GM21529 (cell line): ENCODE measurements at regions not wholly inside any gene's neighbourhood (a gene's known extent, or its start where the extent isn't known, plus 50 kb on each side); places are given as distances from the start of the nearest gene placed in this dataset.

ENCODE experiments used
- ATAC-seq: cut with Tn5 transposase; IDR thresholded peaks from one replicate; pipeline ENCODE4 v1.9.1; 2021; ENCODE audit not compliant: unreplicated experiment

DNA sequence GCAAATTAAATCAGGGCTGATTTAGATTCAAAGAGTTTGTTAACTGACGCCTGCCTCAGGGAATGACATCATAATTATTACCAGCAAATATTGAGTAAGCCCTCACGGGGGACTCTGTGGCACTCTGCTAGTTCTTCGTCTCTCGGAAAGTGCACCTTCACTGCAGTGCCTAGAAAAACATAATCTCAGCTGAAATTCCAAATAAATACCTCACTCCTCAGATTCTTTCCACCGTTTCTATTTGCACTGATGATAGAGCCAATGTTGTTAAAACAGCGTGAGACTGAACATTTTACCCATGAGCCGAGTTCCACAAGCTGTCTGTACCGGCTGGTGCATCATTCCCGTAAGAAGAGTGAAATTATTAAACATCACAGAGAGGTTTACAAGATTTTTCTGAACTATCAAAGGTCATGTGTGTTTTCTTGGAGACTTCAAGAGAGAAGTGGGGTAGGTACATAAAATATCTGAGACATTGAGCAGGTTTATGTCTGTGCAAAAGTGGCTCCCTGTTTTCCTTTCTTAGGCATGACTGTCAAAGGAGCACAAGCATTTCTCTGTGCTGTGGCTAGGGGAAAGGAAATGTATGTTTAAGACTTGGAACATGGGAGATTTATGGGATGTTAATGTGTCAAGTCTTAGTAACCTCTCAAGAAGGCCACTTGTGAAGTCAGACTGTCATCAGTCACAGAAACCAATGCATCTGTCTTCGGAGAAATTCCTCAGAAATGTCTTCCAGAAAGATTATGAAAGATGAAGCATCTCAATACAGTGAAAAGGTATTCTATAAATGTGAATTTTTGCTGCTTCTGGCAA, 119.6 kb downstream of the CBLL2 start:
- no peak for ATAC-seq

- ATAC-seq = no peak
Observed at GRCh38 chrX:22395372-22395771, 122.7 kb downstream of the CBLL2 start.

GRCh38 chrX:22396408-22396807, 123.7 kb downstream of the CBLL2 start:
- ATAC-seq = no peak

DNA sequence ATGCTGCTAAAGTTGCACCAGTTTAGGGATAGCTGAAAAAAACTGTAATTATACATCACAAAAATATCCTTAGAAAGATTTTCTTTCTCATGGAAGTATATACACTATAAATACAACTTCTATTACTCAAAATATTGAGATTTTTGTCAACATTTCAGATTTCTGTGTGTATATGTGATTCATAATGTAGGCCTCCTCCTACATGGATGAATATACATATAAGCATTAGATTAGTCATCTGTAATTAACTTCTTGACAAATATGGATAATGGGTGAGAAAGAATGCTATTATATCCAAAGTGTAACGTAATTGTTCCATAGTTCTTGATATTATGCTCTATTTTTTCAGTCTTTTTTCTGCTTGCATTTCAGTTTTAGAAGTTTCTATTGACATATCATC, 124.9 kb downstream of the CBLL2 start:
- no peak for ATAC-seq

DNA sequence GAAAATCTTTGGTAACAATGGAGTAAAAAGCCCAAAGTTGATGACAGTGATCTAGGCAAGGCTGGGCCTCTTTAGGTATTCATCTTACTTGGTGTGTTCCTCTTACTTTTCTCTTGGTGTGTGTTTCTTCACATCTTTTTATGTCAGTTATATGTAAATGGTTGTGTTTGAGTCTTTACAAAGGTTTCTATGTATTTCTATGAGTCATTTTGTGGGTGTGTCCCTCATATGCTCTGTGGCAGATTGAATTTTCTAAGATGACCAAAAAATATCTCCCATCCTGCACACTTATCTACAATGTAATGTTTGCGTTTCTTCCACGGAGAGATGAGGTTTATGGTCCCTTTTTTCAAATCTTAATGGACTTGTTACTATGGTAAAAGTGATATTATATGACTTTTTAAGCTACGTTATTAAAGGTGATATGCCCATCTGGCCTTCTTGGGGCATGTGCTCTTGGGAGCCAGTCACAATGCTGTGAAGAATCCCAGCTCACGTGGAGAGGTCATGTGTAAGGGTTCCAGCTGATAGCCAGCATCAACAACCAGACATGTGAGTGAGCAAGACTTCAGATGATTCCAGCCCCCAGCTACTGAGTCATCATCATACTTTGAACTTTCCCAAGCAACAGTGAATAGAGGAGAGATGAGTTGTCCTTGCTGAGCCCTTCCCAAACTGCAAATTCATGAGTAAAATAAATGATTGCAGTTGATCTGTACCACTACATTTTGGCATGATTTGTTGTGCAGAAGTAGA, 126.9 kb downstream of the CBLL2 start:
- ATAC-seq = no peak

DNA sequence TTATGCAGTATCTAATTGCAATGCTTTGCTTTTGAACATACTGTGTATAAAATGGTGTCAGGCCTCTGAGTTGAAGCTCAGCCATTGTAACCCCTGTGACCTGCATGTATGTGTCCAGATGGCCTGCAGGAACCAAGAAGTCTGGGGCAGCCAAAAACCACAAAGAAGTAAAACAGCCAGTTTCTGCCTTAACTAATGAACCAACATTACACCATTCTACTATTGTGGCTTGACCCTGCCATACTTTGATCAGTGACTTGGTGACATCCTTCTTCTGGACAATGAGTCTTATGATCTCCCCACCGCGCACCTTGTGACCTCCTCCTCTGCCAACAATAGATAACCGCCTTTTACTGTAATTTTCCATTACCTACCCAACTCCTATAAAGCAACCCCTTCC, 131.6 kb downstream of the CBLL2 start:
- ATAC-seq = no peak

DNA sequence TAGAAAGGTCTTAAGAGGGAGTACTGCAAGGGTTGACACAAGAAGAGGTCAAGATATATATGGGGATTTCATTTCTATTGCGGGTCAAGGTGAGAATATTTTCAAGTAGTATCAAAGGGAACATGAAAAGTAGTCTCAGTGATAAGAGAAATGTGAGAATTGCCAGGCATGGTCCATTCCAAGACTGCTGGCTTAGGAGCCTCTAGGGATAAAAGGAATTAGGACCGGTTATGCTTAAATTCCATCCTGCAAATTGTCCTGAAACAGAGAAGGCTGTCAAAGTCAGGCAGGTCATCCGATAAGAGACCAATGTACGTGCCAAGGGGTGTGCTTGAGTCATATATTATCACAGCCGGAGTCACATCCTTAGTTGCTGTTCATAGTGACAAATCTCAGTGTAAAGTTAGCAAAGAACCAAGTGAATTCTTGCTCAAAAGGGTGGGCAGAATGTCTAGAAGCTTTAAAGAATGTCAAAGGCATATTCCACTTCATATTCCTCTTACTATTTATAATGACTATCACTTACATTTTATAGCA, 133.6 kb downstream of the CBLL2 start:
- ATAC-seq = no peak

DNA sequence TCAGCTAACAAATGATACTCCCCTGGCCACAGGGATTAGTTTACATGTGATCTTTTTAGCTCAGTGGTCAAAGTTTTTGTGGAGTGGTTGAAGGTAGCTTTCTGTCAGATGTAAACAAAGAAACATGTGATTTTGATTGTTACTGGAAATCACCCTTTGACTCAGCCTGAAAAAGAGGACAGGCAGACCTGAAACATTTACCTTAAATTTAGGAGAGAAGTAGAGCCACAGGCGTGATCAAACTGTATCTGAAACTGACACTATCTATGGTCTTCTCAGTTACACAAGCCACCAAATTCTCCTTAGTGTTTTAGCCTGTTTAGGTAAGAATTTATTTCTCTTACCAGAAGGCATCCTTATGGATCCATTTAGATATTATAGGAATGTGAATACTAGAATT, 136.7 kb downstream of the CBLL2 start:
- ATAC-seq = no peak

DNA sequence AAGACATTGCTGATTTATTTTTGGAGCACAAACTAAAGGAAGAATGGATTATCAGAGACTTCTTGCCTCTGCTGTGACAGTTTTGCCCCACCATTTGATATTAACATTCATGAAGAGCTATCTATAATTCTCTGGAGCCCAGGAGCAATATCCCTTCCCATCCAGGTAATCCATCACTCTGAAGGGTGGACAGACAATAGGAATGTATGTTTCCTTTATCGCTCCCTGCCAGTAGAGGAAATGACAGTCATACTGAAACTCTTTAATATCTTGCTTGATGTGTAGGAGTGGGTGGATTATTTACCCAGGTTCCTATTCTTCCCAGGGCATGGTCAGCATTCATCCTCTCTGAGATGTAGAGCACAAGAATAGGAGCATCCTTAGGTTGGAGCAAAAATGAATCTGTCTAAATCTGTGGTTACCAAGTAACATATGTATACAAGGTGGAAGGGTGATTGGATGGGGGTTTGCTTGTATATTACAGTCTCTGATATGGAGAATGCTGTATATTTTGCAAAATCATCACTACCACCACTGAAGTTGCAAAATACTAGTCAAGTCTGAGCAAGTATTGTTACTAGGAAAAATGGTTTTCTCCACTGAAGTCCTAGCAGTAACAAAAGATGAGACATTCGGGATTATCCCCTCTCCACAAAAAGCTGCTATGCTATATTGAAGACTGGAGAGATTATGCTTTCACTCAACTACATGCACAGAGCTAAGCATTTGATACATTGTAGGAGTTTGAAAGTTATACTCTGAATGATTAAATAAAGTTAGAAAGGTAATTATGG, 151.6 kb downstream of the CBLL2 start:
- ATAC-seq = no peak

DNA sequence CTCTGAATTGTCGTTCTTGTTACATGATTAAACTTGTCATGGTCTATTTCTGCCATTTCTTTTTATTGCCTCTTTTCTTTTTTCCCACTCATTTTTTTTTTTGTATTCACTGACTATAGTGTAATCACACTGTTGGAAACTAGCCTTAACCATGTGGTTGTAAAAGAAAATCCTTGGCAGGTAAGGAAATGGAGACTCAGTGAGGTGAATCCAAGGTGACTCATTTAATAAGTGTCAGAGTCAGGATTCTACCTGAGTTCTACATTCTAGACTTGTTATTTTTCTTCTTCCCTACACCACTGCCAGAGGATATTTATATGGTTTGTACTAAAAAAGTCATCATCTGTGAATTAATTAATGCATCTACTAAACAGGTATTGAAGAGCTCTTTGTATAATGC, 152.2 kb downstream of the CBLL2 start:
- ATAC-seq = no peak

- ATAC-seq = no peak
Observed at GRCh38 chrX:22429704-22430103, 157.0 kb downstream of the CBLL2 start.

- no peak for ATAC-seq
Observed at GRCh38 chrX:22430701-22431100, 158.0 kb downstream of the CBLL2 start.

DNA sequence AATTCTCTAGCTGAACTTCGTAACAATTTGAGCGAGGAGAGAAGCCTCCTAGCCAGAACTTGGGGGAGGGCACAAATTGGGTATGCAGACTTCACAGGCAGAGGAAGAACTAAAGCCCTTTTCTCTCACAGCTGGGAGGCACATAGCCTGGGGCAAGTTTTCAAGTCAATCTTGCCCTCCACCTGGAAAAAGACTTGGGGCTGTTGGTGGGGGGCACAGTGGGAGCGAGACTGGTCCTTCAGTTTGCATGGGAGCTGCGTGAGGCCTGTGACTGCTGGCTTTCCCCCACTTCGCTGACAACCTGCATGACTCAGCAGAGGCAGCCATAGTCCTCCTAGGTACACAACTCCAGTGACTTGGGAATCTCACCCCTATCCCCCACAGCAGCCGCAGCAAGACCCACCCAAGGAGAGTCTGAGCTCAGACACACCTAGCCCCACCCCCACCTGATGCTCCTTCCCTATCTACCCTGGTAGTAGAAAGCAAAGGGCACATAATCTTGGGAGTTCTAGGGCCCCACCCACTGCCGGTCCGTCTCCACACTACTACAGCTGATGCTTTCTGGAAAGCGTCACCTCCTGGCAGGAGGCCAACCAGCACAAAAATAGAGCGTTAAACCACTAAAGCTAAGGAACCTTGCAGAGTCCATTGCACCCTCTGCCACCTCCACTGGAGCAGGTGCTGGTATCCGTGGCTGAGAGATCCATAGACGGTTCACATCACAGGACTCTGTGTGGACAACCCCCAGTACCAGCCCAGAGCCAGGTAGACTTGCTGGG, 160.8 kb downstream of the CBLL2 start:
- ATAC-seq = no peak

DNA sequence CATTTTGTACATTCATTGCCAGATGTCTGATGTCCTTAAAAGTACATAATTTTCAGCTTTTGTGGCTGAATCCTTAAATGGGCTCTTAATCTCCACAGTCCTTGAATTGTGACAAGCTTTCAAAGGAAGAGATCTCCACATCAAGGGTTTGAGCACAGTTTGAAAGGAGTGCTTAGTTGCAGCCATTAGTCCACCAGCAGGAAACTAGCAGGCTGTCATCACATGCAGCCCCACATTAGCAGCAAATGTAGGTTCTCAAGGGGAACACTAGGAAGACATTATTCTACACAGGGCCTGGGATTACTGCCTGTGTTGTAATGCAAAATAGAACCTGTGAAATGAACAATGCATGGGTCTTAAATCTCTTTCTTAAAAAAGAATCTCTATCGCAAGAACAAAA, 173.2 kb downstream of the CBLL2 start:
- ATAC-seq = no peak

- no peak for ATAC-seq
Observed at GRCh38 chrX:22462959-22463358, 190.2 kb downstream of the CBLL2 start.

- ATAC-seq = no peak
Observed at GRCh38 chrX:22467571-22467970, 194.9 kb downstream of the CBLL2 start.

- ATAC-seq = no peak
Observed at GRCh38 chrX:22481436-22481835, 208.7 kb downstream of the CBLL2 start.

DNA sequence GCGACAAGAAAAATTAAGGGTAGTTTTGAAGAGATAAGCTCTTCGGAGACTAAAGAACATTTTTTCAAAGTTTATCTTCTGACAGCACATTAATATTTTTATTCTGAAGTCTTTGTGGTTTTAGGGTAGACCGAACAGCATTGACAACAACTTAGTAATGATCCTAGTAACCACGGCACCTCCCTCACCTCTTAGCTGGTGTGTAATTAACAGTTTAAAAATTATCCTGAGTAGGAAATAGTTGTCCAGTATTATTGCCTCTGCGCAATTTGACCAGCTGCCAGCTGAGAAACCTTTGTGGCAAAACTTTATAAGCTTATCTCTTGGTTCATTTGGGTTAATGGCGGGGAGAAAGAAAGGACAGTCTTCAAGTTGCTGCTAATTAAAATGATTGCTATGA, 213.6 kb downstream of the CBLL2 start:
- no peak for ATAC-seq

DNA sequence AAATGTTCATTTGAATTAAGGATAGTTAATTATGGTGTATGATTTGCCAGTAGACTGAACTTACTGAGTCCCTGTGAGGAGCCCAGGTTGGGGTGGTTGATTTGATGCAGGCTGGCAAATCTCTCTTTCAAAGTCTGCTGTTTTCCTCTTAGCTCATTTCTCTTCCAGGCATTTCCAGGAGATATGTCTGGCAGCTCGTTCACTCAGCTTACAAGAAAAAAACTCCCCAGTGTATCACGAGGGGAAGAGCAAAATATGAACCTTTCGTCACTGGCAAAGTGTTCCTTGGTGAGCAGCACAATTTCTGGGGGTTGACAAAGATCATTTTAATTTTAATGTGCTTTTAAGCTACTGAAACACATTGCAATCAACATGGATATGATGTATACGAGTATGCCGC, 244.2 kb downstream of the CBLL2 start:
- no peak for ATAC-seq

DNA sequence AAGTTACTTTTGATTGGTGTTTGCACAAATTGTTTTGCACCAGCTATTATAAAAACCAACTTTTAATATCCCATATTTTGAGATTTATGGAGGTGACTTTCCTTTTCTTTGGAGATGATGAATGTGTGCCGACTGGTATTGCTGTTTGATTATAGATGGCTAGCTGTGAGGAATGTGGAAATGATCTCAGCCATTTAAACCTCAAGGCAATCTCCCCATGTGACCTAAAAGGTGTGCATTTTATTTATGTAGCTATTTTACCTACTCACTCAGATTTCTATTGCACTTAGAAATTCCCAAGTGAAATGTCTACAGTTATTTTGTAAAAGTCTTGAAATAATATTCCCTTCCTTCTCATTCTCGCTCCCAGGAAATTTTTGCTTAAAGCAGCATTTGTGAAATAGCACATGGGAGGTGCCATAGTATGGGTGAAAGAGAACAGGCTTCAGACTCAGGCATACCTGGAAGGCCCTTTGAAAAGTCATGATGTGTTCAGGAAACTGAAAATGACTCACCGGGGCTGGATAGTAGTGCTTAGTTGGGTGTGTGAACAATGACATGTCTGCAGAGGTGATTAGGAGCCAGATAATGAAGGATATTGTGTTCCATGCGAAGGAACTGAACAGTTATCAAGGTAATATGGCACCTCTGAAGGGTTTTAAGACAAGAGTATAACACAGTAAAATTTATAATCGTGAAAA, 247.6 kb downstream of the CBLL2 start:
- no peak for ATAC-seq
